HUES64 (cell line): ENCODE measurements at regions not wholly inside any gene's neighbourhood (a gene's known extent, or its start where the extent isn't known, plus 50 kb on each side); places are given as distances from the start of the nearest gene placed in this dataset.
A peak's percentile ranks its signal among the peaks of the same experiment; 100 is the strongest.

Experiments
- H3K27ac ChIP-seq: 2 replicates; pipeline ENCODE4 v1.7.0; 2013; ENCODE audit warnings: low read depth, low read length, inconsistent platforms
- H3K27me3 ChIP-seq: 2 replicates; pipeline ENCODE4 v1.6.1; 2013; ENCODE audit warnings: mild to moderate bottlenecking, low read length; ENCODE audit not compliant: insufficient read depth
- H3K36me3 ChIP-seq: 2 replicates; pipeline ENCODE4 v1.6.1; 2013; ENCODE audit warnings: mild to moderate bottlenecking, low read length; ENCODE audit not compliant: insufficient read depth
- H3K4me1 ChIP-seq: 2 replicates; pipeline ENCODE4 v1.6.1; 2013; ENCODE audit warnings: mild to moderate bottlenecking, low read length, moderate library complexity; ENCODE audit not compliant: insufficient read depth
- H3K4me3 ChIP-seq: 2 replicates; pipeline ENCODE4 v1.5.1; 2013; ENCODE audit warnings: mild to moderate bottlenecking, low read length, moderate library complexity
- H3K9ac ChIP-seq: 2 replicates; pipeline ENCODE4 v1.6.1; 2013; ENCODE audit warnings: mild to moderate bottlenecking, low read depth, low read length
- H3K9me3 ChIP-seq: 2 replicates; pipeline ENCODE4 v1.6.1; 2013; ENCODE audit warnings: low read depth, low read length; ENCODE audit not compliant: insufficient read depth
- WGBS: fragments of 150-250, 120-280 bp; methylation state at CpG from one replicate; pipeline ENCODE4 v1.1.7; 2013; ENCODE audit warnings: missing lambda C conversion rate; 5-methylcytosine and 5-hydroxymethylcytosine counted together

DNA sequence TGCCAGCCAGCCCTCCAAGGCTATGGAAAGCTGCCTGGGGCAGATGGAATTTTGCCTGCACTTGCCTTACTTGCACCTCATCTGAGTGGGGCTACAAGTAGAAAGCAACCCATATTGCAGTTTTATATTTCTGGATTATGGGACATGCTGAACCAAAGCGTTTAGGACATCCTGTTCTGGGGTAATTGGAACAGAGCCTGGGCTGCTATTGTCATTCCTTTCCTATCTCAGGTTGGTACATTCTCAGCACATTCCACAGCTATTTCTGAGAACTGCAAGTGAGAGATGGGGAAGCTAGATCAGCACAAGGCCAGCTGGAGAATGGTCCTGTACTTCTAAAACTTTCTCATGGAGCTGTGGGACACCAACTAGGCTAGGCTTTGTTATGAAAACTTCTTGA lies 713.8 kb downstream of the KCNT2 start:
- Histone ChIP-seq H3K9ac (no peak overlapping the region), H3K36me3 (no peaks in the 10 kb centered on the region), H3K4me3 (no peak overlapping the region), H3K9me3 (no peaks in the 10 kb centered on the region), H3K27me3 (no peaks in the 10 kb centered on the region), H3K27ac (no peak overlapping the region), H3K4me1 (0 out of 2 replicates have a peak, but pooled peaks cover 4% of the 10 kb centered on the region)
- 65% methylated on average over 1 of the region's 1 CpG for WGBS

DNA sequence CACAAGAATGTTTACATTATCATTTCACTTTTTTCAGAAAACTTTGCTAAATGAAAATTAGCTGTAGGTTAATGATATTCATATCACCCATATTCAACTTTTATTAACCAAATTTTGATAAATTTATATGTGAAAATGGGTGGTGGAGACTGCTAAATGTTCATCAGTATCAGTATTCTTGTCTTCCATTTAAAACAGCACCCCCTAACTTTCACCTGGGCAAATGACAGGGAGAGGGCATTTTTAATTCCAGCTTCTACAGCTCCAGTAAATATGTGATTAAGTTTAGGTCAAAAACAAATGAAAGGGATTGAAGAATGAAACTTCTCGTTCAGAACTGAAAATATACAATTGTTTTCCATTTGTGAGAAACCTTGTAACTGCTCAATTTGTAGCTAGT lies 722.2 kb downstream of the KCNT2 start:
- H3K4me3 ChIP-seq = no peak overlapping the region
- H3K9ac ChIP-seq = no peak overlapping the region
- H3K27ac ChIP-seq = no peak overlapping the region
- no peaks in the 10 kb centered on the region for H3K9me3 ChIP-seq
- H3K4me1 ChIP-seq = no peaks in the 10 kb centered on the region
- WGBS = 100% methylated on average over 1 of the region's 1 CpG
- H3K27me3 ChIP-seq = no peaks in the 10 kb centered on the region
- no peaks in the 10 kb centered on the region for H3K36me3 ChIP-seq

DNA sequence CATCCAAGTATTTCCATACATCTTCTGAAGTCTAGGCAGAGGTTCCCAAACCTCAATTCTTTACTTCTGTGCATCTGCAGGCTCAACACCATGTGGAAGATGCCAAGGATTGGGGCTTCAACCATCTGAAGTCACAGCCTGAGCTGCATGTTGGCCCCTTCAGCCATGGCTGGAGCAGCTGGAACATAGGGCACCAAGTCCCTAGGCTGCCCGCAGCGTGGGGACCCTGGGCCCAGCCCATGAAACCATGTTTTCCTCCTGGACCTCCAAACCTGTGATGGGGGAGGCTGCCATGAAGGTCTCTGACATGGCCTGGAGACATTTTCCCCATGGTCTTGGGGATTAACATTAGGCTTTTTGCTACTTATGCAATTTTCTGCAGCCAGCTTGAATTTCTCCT lies 729.8 kb downstream of the KCNT2 start:
- no peak overlapping the region for H3K9ac ChIP-seq
- H3K9me3 ChIP-seq = no peaks in the 10 kb centered on the region
- H3K4me1 ChIP-seq = peaks cover 6% of the 10 kb centered on the region; the same call in 1 of the 2 replicates
- no peaks in the 10 kb centered on the region for H3K36me3 ChIP-seq
- no peaks in the 10 kb centered on the region for H3K27me3 ChIP-seq
- H3K27ac ChIP-seq = no peak overlapping the region
- 94% methylated on average over 2 of the region's 2 CpGs for WGBS
- no peak overlapping the region for H3K4me3 ChIP-seq

DNA sequence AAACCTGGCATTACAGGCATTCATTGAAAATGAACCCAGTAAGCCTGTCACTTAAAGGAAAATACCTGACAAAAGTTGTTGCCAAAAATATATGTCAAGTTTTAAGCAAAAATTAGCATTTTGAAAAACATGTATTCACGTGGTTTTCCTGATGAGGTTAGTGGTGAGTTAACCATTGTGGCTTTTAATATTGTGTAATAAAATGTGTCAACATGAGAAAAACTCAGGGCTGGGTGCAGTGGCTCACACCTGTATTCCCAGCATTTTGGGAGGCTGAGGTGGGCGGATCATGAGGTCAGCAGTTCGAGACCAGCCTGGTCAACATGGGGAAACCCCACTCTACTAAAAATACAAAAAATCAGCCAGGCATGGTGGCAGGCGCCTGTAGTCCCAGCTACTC lies 731.4 kb downstream of the KCNT2 start:
- no peak overlapping the region for H3K4me3 ChIP-seq
- H3K4me1 ChIP-seq = peaks cover 6% of the 10 kb centered on the region; the same call in 1 of the 2 replicates
- H3K9ac ChIP-seq = no peak overlapping the region
- H3K27me3 ChIP-seq = no peaks in the 10 kb centered on the region
- no peak overlapping the region for H3K27ac ChIP-seq
- no peaks in the 10 kb centered on the region for H3K36me3 ChIP-seq
- WGBS = 91% methylated on average over 4 of the region's 4 CpGs
- H3K9me3 ChIP-seq = no peaks in the 10 kb centered on the region

DNA sequence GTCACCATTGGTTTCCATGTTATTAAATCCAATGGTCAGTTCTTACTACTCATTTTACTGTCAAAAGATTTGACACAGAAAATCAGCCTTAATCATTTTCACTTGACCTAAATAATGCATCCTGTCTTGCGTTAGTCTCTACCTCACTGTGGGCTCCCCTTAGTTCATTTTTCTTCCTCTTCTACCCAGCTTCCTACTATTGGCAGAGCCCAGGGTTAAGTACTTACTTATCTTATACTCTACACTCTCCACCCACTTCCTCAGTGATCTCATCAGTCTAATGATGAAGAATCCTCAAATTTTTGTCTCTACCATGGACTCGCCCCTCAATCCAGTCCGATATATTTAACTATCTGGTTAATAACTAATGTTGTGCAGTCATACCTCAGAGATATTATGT lies 735.9 kb downstream of the KCNT2 start:
- H3K4me3 ChIP-seq = no peak overlapping the region
- no peaks in the 10 kb centered on the region for H3K27me3 ChIP-seq
- 98% methylated on average over 2 of the region's 3 CpGs for WGBS
- no peaks in the 10 kb centered on the region for H3K9me3 ChIP-seq
- no peak overlapping the region for H3K27ac ChIP-seq
- H3K36me3 ChIP-seq = no peaks in the 10 kb centered on the region
- no peak overlapping the region for H3K9ac ChIP-seq
- no peaks in the 10 kb centered on the region for H3K4me1 ChIP-seq

DNA sequence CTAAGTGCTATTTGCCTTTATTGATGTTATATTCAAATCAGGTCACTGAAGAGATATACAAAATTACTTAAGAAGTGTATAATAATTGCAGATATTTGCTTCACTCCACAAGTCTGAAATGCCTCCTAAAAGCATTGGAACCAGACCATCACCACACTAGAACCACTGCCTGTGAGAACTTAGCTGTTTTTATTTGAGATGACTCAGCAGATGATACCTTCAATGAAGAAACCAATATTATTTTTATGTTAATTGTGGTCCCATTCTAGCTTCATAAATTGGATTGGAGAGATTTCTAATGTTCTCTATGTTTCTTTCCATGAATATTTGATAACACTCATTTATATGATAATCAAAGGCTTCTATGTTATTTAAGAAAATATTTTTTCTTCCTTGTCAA lies 740.6 kb downstream of the KCNT2 start:
- no peaks in the 10 kb centered on the region for H3K9me3 ChIP-seq
- no peak overlapping the region for H3K9ac ChIP-seq
- H3K27me3 ChIP-seq = no peaks in the 10 kb centered on the region
- 0 out of 2 replicates have a peak, but pooled peaks cover 4% of the 10 kb centered on the region for H3K4me1 ChIP-seq
- H3K4me3 ChIP-seq = no peak overlapping the region
- H3K36me3 ChIP-seq = no peaks in the 10 kb centered on the region
- H3K27ac ChIP-seq = no peak overlapping the region

DNA sequence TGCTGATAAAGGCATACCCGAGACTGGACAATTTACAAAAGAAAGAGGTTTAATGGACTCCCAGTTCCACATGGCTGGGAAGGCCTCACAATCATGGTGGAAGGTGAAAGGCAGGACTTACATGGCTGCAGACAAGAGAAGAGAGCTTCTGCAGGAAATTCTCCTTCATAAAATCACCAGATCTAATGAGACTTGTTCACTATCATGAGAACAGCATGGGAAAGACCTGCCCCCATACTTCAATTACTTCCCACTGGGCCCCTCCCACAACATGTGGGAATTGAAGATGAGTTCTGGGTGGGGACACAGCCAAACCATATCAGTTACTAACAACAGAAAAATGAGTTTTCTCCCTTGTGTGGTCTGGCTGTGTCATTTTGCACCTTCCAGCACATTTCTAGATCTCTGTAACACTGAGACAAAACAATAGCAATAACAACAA lies 741.4 kb downstream of the KCNT2 start:
- no peaks in the 10 kb centered on the region for H3K9me3 ChIP-seq
- H3K27ac ChIP-seq = no peak overlapping the region
- H3K4me3 ChIP-seq = no peak overlapping the region
- no peak overlapping the region for H3K9ac ChIP-seq
- 89% methylated on average over 1 of the region's 1 CpG for WGBS
- H3K4me1 ChIP-seq = 0 out of 2 replicates have a peak, but pooled peaks cover 4% of the 10 kb centered on the region
- no peaks in the 10 kb centered on the region for H3K36me3 ChIP-seq
- no peaks in the 10 kb centered on the region for H3K27me3 ChIP-seq

DNA sequence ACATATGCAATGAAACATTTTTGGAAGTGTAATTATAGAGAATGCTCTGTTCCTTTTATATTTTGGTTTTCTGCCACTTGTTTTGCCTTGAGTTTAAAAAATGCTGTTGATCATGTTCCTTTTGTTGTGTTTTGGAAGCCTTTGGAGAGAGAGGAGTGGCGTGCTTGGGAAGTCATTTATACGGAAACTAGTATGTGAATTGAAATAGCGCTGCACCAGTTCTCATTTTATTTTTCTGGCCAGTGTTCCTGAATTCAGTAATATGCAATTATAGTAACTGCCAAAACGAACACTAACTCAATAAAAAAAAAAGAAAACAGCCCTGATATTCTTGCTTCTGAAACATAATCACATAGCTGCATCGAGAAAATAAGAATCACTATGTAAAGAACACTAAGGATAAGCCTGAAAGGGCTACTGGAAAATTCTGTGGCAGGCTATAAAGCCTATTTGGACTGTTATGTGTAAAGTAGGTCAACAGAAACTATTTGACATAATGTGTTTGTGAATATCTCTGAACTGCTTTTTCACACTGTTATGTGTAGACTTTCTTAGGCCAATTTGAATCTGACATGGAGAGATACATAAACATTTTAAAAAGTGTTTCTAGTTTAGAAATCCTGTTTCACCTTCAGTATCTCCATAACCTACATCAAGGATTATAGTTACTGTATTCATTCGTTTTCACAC lies 742.0 kb downstream of the KCNT2 start:
- Histone ChIP-seq H3K27me3 (no peaks in the 10 kb centered on the region), H3K36me3 (no peaks in the 10 kb centered on the region), H3K4me3 (no peak overlapping the region), H3K27ac (no peak overlapping the region), H3K9ac (no peak overlapping the region), H3K9me3 (no peaks in the 10 kb centered on the region), H3K4me1 (0 out of 2 replicates have a peak, but pooled peaks cover 4% of the 10 kb centered on the region)
- WGBS = 90% methylated on average over 6 of the region's 6 CpGs

DNA sequence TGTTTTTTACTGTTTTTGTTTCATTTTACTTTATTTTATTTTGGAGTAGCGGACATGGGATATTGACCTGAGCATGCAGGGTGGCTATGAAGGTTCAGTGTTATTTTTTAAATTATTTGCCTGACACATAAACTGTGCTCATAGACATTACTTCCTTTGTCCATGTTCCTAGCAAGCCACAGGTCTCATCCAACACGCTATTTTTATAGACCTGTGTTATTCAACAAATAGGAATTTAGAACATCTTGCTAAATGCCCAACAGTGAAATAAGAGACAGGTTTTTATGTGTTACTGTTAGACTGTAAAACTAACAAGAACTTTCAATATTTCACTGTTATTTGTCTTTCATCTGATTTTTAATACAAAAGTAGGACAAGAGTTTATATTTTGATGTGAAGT lies 756.4 kb downstream of the KCNT2 start:
- no peaks in the 10 kb centered on the region for H3K36me3 ChIP-seq
- H3K27me3 ChIP-seq = no peaks in the 10 kb centered on the region
- H3K27ac ChIP-seq = no peak overlapping the region; the same call in 1 of the 2 replicates
- no peak overlapping the region for H3K9ac ChIP-seq
- H3K9me3 ChIP-seq = no peaks in the 10 kb centered on the region
- H3K4me3 ChIP-seq = no peak overlapping the region
- H3K4me1 ChIP-seq = peaks cover 58% of the 10 kb centered on the region
- 91% methylated on average over 2 of the region's 2 CpGs for WGBS

DNA sequence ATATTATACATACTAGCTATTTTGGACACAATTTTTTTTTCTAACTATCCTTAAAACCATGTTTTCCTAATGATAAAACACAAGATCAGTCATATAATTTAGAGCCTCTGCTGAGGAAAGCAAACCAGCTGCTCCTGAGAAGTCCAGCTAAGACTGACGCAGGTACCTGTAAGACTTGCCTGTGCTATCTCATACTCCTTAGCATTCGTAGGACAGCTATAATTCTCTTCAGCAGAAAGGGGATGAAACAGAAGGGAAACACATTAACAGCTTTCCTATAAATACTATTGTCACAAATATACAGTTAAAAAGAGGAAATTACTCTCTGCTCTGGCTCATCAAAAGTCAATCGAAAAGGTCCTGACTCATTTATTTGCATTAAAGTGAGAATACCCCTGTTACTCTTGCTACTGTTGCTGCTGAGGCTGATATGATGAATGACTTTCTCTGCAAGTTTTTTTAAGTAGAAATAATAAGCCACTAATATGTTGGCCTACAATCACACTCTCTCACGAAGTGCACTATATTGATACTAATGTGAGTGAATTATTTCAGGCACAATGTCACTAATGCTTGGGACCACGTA lies 757.1 kb downstream of the KCNT2 start:
- no peaks in the 10 kb centered on the region for H3K9me3 ChIP-seq
- no peaks in the 10 kb centered on the region for H3K36me3 ChIP-seq
- no peak overlapping the region for H3K4me3 ChIP-seq
- H3K27ac ChIP-seq = peak overlapping the region; percentile 49
- peaks cover 65% of the 10 kb centered on the region for H3K4me1 ChIP-seq
- H3K27me3 ChIP-seq = no peaks in the 10 kb centered on the region
- 62% methylated on average over 3 of the region's 5 CpGs for WGBS
- H3K9ac ChIP-seq = no peak overlapping the region

DNA sequence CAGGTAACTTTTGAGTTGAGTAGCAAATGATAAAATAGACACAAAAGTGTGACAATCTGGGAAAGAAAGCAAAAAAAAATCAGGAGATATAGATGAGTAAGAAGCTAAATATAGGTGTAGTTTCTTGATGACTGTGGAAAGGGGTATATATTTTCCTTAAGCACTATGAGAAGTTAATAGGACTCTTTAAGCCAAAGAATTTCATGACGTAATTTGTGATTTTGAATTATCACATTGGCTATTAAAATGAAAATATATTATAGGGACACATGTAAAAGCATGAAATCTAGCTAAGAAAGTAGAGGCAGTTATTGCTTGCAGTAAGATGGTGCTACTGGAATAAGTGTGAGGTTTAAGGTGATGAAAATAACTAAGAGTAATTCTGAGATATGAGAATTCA lies 759.1 kb downstream of the KCNT2 start:
- Histone ChIP-seq H3K9me3 (no peaks in the 10 kb centered on the region), H3K9ac (peak overlapping the region; percentile 59; the same call in 1 of the 2 replicates), H3K4me1 (peaks cover 71% of the 10 kb centered on the region), H3K36me3 (no peaks in the 10 kb centered on the region), H3K27me3 (no peaks in the 10 kb centered on the region), H3K27ac (peak overlapping the region; percentile 93), H3K4me3 (no peak overlapping the region; the same call in 1 of the 2 replicates)
- WGBS = 100% methylated on average over 1 of the region's 1 CpG
